ENCODE measurements at regions not wholly inside any gene's neighbourhood (a gene's known extent, or its start where the extent isn't known, plus 50 kb on each side); places are given as distances from the start of the nearest gene placed in this dataset.

DNA sequence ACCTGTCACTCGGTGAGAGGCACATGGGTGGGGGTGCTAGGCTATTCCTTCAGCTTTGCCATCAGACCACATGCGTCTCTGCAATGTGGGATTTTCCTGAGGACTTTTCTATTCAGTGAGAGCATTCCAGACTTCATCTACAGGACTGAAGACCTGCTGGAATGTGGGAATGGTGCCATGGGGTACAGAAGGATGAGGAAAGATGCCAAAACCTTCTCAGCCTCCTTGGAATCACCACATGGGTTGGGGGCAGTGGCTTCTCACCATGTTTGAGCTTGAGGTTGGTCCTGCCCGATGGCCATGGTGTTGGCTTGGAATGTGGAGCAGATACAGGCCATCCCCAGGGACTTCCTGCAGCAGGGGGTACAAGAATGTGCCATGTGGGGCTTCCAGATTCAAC lies 80.9 kb upstream of the KLF13 start:
- TF ChIP-seq CTCF (IDR thresholded peaks at IDR 0.05; ENCODE audit: low read depth, low read length) = no peak
- DNase-seq (ENCODE audit: extremely low read depth, low read depth) = no peak

GRCh38 chr15:31247404-31247803 lies 79.2 kb upstream of the KLF13 start:
- TF ChIP-seq CTCF (IDR thresholded peaks at IDR 0.05; ENCODE audit: low read depth, low read length) = no peak
- no peak for DNase-seq (ENCODE audit: extremely low read depth, low read depth)

DNA sequence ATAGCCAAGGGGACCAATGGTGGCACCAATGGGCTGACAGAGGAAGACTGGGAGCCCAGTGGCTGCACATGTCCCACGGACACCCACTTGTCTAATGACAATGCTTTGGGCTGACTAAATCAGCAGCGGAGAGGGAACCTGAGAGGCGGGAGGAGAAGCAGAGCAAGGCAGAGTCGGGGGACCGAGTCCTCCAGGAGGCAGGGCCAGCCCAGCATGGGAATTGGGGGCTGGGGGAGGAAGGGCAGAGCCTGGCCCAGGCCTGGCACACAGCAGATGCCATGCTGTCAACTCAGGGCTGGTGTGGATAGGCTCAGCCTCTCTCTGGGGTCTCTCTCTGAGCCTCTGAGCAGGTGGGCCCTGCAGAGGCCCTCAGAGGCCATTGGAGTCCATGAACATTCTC lies 78.4 kb upstream of the KLF13 start:
- TF ChIP-seq CTCF (IDR thresholded peaks at IDR 0.05; ENCODE audit: low read depth, low read length) = no peak
- DNase-seq (ENCODE audit: extremely low read depth, low read depth) = no peak

GRCh38 chr15:31248951-31249350 lies 77.7 kb upstream of the KLF13 start:
- no peak for DNase-seq (ENCODE audit: extremely low read depth, low read depth)
- TF ChIP-seq CTCF (IDR thresholded peaks at IDR 0.05; ENCODE audit: low read depth, low read length) = no peak

GRCh38 chr15:31250033-31250432 lies 76.6 kb upstream of the KLF13 start:
- TF ChIP-seq CTCF (IDR thresholded peaks at IDR 0.05; ENCODE audit: low read depth, low read length) = no peak
- no peak for DNase-seq (ENCODE audit: extremely low read depth, low read depth)

DNA sequence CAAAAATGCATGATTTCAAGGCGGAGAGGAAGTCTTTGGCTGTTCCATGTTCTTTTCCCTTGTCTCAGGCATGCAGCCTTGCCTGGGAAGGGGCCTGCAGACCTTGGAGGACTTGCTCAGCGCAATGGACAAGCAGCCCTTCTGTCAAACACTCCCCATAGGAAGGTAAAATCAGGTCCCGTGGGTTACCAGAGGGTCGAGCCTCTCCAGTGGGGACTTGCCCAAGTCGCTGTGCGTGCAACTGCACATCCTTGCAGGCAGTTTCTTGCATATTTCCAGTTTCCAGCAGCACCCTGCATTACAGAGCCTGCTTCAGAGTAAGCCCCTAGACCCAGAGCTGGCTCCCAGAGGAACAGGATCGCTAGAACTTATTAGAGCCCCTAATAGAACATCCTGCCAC lies 75.5 kb upstream of the KLF13 start:
- no peak for TF ChIP-seq CTCF (IDR thresholded peaks at IDR 0.05; ENCODE audit: low read depth, low read length)

DNA sequence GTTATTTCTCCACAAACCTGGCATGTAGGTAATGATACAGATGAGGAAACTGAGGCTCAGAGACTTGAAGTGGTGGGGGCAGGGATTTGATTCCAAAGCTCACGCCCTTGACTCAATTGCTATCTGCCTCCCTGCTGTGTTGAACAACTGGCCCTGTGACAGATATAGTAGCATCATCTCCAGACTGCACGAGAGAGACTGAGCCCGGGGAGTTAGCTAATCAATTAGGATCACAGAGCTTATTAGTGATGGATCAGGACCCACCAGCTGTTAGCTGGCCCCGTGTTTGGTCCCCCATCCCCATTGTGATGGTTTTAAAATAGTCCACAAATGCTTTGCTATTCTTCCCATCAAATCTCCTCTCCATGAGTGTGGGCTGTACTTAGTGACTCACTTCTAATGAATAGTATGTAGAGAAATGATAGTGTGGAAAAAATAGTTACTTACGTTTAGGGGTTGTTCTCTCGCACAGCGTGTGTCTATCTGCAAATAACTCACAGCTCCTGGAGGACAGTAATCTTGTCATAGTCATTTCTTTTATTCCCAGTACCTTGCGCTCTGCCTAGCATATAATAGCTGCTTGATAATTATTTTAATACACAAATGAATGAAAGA lies 74.4 kb upstream of the KLF13 start:
- no peak for TF ChIP-seq CTCF (IDR thresholded peaks at IDR 0.05; ENCODE audit: low read depth, low read length)
- no peak for DNase-seq (ENCODE audit: extremely low read depth, low read depth)

More for the DNA sequence above, 75.5 kb upstream of the KLF13 start:
- DNase-seq (ENCODE audit: extremely low read depth, low read depth) = no peak

All from AG09319 (cell line).